Smooth muscle cell (in vitro differentiated cells): ENCODE measurements at regions not wholly inside any gene's neighbourhood (a gene's known extent, or its start where the extent isn't known, plus 50 kb on each side); places are given as distances from the start of the nearest gene placed in this dataset.

ENCODE experiments used
- DNase-seq: peaks from one replicate; lab custom pipeline; 2025; ENCODE audit not compliant: unreplicated experiment; lab: John Stamatoyannopoulos, UW
- H2AFZ ChIP-seq: fragments of 200-600 bp; sonication (generic); 2 replicates; pipeline ENCODE4 v1.6.0; 2016; ENCODE audit warnings: antibody characterized with exemption, low read depth, mild to moderate bottlenecking
- H3F3A ChIP-seq: fragments of 200-600 bp; sonication (generic); 2 replicates; pipeline ENCODE4 v1.6.0; 2017; ENCODE audit warnings: antibody characterized with exemption, low read depth
- H3K27ac ChIP-seq: fragments of 200-600 bp; sonication (generic); 2 replicates; pipeline ENCODE4 v1.5.1; 2016; ENCODE audit warnings: low read depth, mild to moderate bottlenecking
- H3K27me3 ChIP-seq: fragments of 200-600 bp; sonication (generic); 2 replicates; pipeline ENCODE4 v1.6.1; 2016; ENCODE audit warnings: low read depth, mild to moderate bottlenecking
- H3K36me3 ChIP-seq: fragments of 200-600 bp; sonication (generic); 2 replicates; pipeline ENCODE4 v1.5.1; 2016; ENCODE audit warnings: low read depth
- H3K4me1 ChIP-seq: fragments of 200-600 bp; sonication (generic); 2 replicates; pipeline ENCODE4 v1.5.1; 2016; ENCODE audit warnings: low read depth
- H3K4me2 ChIP-seq: fragments of 200-600 bp; sonication (generic); 2 replicates; pipeline ENCODE4 v1.6.0; 2016; ENCODE audit warnings: mild to moderate bottlenecking
- H3K4me3 ChIP-seq: fragments of 200-600 bp; sonication (generic); 2 replicates; pipeline ENCODE4 v1.5.1; 2016; ENCODE audit warnings: mild to moderate bottlenecking
- H3K79me2 ChIP-seq: fragments of 200-600 bp; sonication (generic); 2 replicates; pipeline ENCODE4 v1.6.0; 2016; ENCODE audit warnings: low read depth, mild to moderate bottlenecking
- H3K9ac ChIP-seq: fragments of 200-600 bp; sonication (generic); 2 replicates; pipeline ENCODE4 v1.6.0; 2016; ENCODE audit warnings: low read depth
- H3K9me3 ChIP-seq: fragments of 200-600 bp; sonication (generic); replicated peaks from 2 replicates; pipeline ENCODE4 v1.5.1; 2016; ENCODE audit warnings: low read depth
- H4K20me1 ChIP-seq: fragments of 200-600 bp; sonication (generic); 2 replicates; pipeline ENCODE4 v1.6.0; 2016; ENCODE audit warnings: low read depth
- WGBS: methylation state at CpG from one replicate; pipeline ENCODE4 v1.1.7; 2016; ENCODE audit warnings: low lambda C conversion rate; 5-methylcytosine and 5-hydroxymethylcytosine counted together
- TF ChIP-seq, protein P1 (sequence below): fragments of 200-600 bp; sonication (generic); IDR thresholded peaks from 2 replicates; pipeline ENCODE4 v1.5.1; 2017; ENCODE audit warnings: borderline replicate concordance, mild to moderate bottlenecking, antibody characterized with exemption; ENCODE audit not compliant: insufficient read depth, poor library complexity, severe bottlenecking

DNA sequence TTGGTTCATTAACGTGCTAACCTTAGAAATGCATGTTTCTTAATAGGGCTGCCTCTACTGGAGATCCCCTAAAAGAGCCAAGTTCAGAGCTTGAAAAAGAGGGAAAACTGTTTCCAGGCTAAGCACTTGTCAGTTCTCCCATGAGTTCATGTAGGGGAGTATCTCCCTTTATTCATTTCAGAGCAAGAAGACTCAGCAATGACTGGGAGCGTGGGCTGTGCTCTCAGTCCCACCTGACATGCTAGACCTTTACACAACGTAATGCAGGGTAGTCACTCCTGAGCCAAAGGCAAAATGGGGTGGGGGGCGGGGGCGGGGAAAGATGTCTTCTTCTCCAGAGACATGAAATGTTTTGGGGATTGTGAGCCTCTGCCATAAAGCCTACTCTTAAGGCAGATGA lies 420.1 kb upstream of the MCTP2 start:
- 69% methylated on average over 5 of the region's 5 CpGs for WGBS
- TF ChIP-seq, protein P1, sequence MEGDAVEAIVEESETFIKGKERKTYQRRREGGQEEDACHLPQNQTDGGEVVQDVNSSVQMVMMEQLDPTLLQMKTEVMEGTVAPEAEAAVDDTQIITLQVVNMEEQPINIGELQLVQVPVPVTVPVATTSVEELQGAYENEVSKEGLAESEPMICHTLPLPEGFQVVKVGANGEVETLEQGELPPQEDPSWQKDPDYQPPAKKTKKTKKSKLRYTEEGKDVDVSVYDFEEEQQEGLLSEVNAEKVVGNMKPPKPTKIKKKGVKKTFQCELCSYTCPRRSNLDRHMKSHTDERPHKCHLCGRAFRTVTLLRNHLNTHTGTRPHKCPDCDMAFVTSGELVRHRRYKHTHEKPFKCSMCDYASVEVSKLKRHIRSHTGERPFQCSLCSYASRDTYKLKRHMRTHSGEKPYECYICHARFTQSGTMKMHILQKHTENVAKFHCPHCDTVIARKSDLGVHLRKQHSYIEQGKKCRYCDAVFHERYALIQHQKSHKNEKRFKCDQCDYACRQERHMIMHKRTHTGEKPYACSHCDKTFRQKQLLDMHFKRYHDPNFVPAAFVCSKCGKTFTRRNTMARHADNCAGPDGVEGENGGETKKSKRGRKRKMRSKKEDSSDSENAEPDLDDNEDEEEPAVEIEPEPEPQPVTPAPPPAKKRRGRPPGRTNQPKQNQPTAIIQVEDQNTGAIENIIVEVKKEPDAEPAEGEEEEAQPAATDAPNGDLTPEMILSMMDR = no peak
- no peaks in the 10 kb centered on the region for H4K20me1 ChIP-seq

DNA sequence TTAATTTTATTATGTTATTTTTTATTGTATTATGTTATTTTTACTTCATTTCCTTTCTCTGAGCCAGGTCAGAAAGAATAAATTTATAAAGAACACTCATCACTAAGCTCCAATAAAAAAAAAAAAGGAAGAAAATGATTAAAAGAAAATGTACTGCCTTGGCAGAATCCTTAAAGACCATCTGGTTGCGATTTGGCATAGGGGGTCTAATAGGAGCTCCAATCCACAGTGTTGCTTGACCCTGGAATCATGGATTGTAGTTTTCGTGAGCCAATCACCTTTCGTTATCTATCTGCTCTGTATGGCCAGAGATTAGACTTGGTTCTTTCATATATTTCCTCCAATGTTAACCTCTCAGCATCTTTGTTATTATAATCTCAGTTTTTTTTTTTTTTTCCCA lies 421.8 kb upstream of the MCTP2 start:
- Histone ChIP-seq H3K9me3 (no peaks in the 10 kb centered on the region), H3K27ac (no peak overlapping the region), H3K36me3 (no peaks in the 10 kb centered on the region), H2AFZ (no peak overlapping the region), H3K79me2 (no peaks in the 10 kb centered on the region), H4K20me1 (no peaks in the 10 kb centered on the region), H3K4me2 (no peak overlapping the region), H3K4me1 (no peaks in the 10 kb centered on the region), H3K9ac (no peak overlapping the region), H3F3A (no peaks in the 10 kb centered on the region), H3K27me3 (peaks cover 24% of the 10 kb centered on the region), H3K4me3 (no peak overlapping the region)
- no peak for DNase-seq
- TF ChIP-seq, protein P1 = no peak
- WGBS = 87% methylated on average over 3 of the region's 3 CpGs

More for the DNA sequence above, 420.1 kb upstream of the MCTP2 start:
- no peak overlapping the region for H3K4me2 ChIP-seq
- H3K27me3 ChIP-seq = peaks cover 21% of the 10 kb centered on the region
- no peak overlapping the region for H3K4me3 ChIP-seq
- no peak overlapping the region for H2AFZ ChIP-seq
- no peaks in the 10 kb centered on the region for H3K79me2 ChIP-seq
- no peak for DNase-seq
- no peak overlapping the region for H3K9ac ChIP-seq
- H3K27ac ChIP-seq = no peak overlapping the region
- no peaks in the 10 kb centered on the region for H3K4me1 ChIP-seq
- H3K36me3 ChIP-seq = no peaks in the 10 kb centered on the region
- H3F3A ChIP-seq = no peaks in the 10 kb centered on the region
- H3K9me3 ChIP-seq = no peaks in the 10 kb centered on the region

DNA sequence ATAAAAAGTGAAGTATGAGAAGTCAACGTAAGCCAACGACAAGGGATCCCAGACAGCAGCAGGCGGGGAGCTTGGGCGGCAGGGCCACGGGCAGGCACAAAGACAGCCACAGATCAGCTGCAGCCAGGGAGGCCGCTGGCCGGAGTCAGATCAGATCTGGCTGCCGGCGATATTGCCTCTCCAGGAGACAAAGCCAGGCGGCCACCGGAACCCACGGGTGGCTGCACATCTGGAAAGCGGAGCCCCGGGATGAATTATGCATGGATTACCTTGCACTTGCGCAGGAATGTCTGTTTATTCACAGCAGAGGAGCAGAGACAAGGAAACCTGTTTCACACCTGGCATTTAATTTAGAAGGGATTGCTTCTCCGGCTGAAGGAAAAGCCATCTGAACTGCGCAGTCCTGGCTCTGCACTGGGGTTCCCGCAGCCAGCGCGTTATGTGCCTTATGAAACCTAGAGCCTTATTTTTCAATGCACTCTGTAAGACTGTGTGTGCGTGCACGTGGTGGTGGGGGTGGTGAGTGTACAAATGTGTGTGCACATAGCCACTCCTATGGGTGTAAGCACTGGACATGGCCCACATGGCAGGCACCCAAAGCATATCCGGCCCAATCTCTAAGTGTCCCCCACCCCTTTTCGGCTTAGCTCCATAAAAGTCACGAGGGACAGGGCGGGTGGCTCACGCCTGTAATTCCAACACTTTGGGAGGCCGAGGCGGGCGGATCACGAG lies 427.8 kb upstream of the MCTP2 start:
- 93% methylated on average over 31 of the region's 31 CpGs for WGBS
- H3K27ac ChIP-seq = no peak overlapping the region
- H2AFZ ChIP-seq = no peak overlapping the region
- no peaks in the 10 kb centered on the region for H3F3A ChIP-seq
- TF ChIP-seq, protein P1 = no peak
- H4K20me1 ChIP-seq = no peaks in the 10 kb centered on the region
- H3K4me2 ChIP-seq = no peak overlapping the region
- no peak overlapping the region for H3K9ac ChIP-seq
- no peaks in the 10 kb centered on the region for H3K36me3 ChIP-seq
- no peaks in the 10 kb centered on the region for H3K4me1 ChIP-seq
- H3K79me2 ChIP-seq = no peaks in the 10 kb centered on the region
- no peak for DNase-seq
- peaks cover 19% of the 10 kb centered on the region for H3K27me3 ChIP-seq
- H3K4me3 ChIP-seq = no peak overlapping the region
- H3K9me3 ChIP-seq = no peaks in the 10 kb centered on the region

DNA sequence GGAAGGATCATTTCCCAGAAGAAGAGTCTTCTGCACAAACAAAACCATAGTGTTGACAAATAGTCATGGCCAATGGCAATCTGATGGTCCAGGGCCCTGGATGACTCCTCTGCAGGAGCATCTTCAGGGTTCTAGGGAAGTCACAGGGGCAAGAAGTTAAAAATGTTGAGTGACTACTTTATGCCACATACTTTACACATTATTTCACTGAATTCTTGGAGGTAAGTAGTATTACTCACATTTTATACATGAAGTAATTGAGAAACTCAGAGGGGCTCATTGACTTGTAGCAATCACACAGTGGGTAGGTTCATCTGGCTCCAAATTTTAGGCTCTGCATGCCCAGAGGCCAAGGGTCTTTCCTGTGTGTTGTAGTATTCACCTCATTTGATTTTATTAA lies 430.2 kb upstream of the MCTP2 start:
- peaks cover 19% of the 10 kb centered on the region for H3K27me3 ChIP-seq
- DNase-seq = no peak
- TF ChIP-seq, protein P1 = no peak

More for the DNA sequence above, 430.2 kb upstream of the MCTP2 start:
- Histone ChIP-seq H3K79me2 (no peaks in the 10 kb centered on the region), H4K20me1 (no peaks in the 10 kb centered on the region), H3K9ac (no peak overlapping the region), H3K4me2 (no peak overlapping the region), H3K9me3 (no peaks in the 10 kb centered on the region), H3K27ac (no peak overlapping the region), H3F3A (no peaks in the 10 kb centered on the region), H3K4me1 (no peaks in the 10 kb centered on the region), H2AFZ (no peak overlapping the region), H3K4me3 (no peak overlapping the region), H3K36me3 (no peaks in the 10 kb centered on the region)
